Testis (tissue), 2 donors: ENCODE measurements at regions not wholly inside any gene's neighbourhood (a gene's known extent, or its start where the extent isn't known, plus 50 kb on each side); places are given as distances from the start of the nearest gene placed in this dataset.

ENCODE experiments used
- POLR2A ChIP-seq: fragments of 450-650 bp; IDR thresholded peaks from one replicate; pipeline ENCODE4 v1.6.1; 2017; ENCODE audit warnings: antibody characterized with exemption, mild to moderate bottlenecking, moderate library complexity
- TF ChIP-seq, protein P1 (sequence below), 3 experiments: fragments of 450-650 bp in 2 of 3; fragments of 200-600 bp in 1 of 3; sonication (generic) in 1 of 3; IDR thresholded peaks; one replicate each; pipeline ENCODE4 v1.5.1; 2016 to 2019; ENCODE audit warnings: antibody characterized with exemption in 3 of 3, mild to moderate bottlenecking in 2 of 3, moderate library complexity in 1 of 3

- no peak for TF ChIP-seq POLR2A
- TF ChIP-seq, protein P1, sequence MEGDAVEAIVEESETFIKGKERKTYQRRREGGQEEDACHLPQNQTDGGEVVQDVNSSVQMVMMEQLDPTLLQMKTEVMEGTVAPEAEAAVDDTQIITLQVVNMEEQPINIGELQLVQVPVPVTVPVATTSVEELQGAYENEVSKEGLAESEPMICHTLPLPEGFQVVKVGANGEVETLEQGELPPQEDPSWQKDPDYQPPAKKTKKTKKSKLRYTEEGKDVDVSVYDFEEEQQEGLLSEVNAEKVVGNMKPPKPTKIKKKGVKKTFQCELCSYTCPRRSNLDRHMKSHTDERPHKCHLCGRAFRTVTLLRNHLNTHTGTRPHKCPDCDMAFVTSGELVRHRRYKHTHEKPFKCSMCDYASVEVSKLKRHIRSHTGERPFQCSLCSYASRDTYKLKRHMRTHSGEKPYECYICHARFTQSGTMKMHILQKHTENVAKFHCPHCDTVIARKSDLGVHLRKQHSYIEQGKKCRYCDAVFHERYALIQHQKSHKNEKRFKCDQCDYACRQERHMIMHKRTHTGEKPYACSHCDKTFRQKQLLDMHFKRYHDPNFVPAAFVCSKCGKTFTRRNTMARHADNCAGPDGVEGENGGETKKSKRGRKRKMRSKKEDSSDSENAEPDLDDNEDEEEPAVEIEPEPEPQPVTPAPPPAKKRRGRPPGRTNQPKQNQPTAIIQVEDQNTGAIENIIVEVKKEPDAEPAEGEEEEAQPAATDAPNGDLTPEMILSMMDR (IDR thresholded peaks at IDR 0.05), result no peak
These were observed 76.4 kb upstream of the MARK1 start for GRCh38 chr1:220451532-220451931.
